ENCODE measurements at regions not wholly inside any gene's neighbourhood (a gene's known extent, or its start where the extent isn't known, plus 50 kb on each side); places are given as distances from the start of the nearest gene placed in this dataset.
A peak's percentile ranks its signal among the peaks of the same experiment; 100 is the strongest.
"Not testable (repeated sequence)": the region's sequence is repeated elsewhere in the genome, so short reads cannot be mapped to it uniquely, and the experiment has no call there.

DNA sequence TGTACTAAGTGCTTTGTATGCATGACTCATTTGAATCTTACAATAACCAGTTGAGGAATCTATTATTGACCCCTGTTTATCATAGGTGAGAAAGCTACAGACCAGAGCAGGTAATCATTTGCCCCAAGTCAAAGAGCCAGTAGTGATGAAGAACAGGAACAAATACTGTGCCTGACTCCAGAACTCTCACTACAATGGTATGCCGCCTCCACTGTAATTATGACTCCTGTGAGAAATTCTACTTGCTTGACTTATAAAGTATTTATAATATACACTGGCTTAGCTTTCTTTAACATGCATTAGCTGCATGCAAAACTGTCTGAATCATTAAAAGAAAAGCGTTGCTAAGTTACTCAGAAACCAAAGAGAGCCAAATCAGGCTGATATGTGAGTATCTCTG lies 92.6 kb downstream of the ZNF281 start:
- DNase-seq (ENCODE audit: low spot score) = no peak

DNA sequence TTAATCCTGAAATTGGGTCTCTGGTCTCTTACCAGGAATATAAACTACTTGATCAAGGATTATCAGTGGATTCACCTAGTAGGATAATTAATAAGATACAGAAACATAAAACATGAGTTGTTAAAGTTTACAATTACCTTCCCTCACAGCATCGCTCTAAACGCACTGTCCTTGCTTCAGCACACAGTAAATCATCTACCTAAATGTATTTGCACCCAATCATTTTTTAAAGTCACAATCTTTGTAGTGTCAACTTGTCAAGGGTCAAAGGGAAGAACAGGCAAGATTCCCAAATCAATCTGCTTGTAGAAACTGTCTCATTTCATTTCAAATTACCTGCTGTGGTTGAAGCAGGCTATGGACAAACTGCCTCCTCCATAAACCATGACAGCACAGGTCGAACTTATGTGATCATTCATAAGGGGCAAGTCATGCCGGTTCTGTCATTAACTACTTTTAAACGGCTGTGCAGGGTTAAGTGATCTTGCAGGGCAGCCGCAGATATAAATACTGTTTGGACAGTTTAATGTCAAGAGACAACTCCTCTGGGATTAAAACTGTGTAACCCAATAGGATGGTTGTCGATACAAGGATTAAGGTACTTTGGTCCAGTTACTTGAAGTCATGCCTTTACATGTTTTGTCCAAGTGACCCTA lies 93.6 kb downstream of the ZNF281 start:
- no peak for DNase-seq (ENCODE audit: low spot score)

GRCh38 chr1:200314085-200314750 lies 95.6 kb downstream of the ZNF281 start:
- no peak for DNase-seq (ENCODE audit: low spot score)

GRCh38 chr1:200311256-200311655 lies 98.6 kb downstream of the ZNF281 start:
- no peak for DNase-seq (ENCODE audit: low spot score)

GRCh38 chr1:200310824-200311223 lies 99.0 kb downstream of the ZNF281 start:
- no peak for DNase-seq (ENCODE audit: low spot score)

GRCh38 chr1:200307755-200308066 lies 102.1 kb downstream of the ZNF281 start:
- DNase-seq (ENCODE audit: low spot score) = no peak

GRCh38 chr1:200306944-200307754 lies 102.7 kb downstream of the ZNF281 start:
- DNase-seq (ENCODE audit: low spot score) = peak; percentile 58

- no peak for DNase-seq (ENCODE audit: low spot score)
These were observed 104.0 kb downstream of the ZNF281 start for GRCh38 chr1:200305806-200306205.

DNA sequence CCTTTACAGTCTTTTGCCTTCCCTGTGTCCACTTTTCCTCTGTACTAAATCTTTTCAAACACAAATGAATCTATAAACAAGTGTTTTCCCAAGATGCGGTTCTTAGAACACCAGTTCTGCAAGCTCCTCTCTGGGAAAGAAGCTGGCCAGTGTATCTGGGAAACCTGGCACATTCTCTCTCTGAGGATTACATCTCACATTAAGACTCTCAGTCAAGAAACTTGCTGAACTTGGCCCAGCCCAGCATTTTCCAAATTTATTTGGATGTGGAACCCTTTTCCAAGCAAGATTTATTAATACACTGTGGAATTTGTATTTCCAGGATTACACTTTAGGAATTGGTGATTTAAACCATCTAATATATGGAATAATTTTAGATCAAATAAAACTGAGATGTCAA lies 105.7 kb downstream of the ZNF281 start:
- no peak for DNase-seq (ENCODE audit: low spot score)

- no peak for DNase-seq (ENCODE audit: low spot score)
These were observed 106.9 kb downstream of the ZNF281 start for GRCh38 chr1:200302921-200303290.

DNA sequence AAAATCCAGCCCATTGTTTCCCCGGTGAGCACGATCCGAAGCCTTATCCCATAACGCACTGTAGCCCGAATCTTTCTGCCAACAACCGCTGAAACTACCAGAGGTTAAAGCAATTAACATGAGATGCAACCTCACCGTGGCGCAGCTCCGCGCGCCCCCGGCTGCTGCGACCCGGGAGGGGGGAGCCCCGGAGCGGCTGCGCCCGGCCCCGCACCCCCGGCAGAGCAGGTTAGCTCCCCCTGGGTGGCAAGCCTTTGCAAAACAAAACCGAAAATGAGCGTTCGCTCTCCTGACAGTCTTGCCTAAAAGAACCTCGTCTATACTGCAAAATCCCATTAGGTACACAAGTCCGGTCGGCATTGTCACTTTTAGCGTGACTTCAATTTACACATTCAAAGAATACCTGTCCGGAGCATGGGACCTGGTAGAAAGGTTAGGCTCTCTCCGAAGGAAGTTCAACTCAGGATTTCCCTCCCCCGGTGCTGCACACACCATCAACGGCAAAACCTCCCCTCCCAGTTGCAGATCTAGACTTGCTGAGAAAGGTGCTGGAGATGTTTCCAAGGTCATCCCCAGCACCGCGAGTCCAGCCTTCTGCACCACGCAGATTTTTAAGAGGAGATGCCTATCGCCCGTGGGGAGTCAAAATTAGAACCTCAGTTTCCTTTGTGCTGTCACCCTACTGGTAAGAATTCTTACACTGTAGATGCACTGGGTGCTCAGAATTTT lies 107.5 kb downstream of the ZNF281 start:
- peak; percentile 19 for DNase-seq (ENCODE audit: low spot score)

- no peak for DNase-seq (ENCODE audit: low spot score)
These were observed 108.7 kb downstream of the ZNF281 start for GRCh38 chr1:200301152-200301551.

GRCh38 chr1:200299571-200299970 lies 110.3 kb downstream of the ZNF281 start:
- no peak for DNase-seq (ENCODE audit: low spot score)

DNA sequence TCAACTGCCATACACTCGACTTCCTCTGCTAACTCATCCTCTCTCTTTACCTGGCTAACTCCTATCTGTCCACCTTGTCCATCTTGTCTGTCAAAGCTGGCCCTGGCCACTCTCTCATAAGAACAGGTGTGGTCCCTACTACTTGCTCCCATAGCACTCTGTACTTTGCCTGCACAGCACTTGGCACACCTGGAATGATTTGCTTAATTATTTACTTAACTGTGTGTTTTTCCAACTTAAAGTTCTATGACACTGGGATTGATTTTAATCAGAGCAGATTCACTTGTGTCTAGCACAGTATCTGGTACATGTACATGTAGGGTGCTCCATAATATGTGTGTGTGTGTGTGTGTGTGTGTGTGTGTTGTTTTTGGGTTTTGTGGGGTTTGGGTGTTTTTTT lies 111.6 kb downstream of the ZNF281 start:
- DNase-seq (ENCODE audit: low spot score) = no peak

DNA sequence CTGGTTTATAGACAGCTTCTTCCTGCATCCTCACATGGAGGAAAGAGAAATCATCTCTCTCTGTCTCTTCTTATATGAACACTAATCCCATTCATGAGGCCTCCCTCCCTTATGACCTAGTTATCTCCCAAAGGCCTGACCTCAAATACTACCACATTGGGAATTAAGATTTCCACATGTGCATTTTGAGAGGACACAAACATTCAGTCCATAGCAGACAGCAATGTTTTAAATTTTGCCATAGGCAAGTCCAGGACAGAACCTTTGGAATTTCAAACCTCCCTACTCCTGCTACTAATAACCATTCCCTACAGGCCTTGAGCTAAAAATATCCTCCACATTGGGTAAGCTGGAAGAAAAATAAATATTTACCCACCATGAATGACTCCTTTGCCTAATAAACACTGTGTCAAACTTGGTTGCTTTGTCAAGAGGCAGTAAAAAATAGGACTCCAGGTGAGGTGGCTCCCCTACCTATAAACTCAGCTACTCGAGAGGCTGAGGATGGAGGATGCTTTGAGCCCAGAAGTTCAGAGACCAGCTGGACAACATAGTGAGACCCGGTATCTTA lies 113.7 kb downstream of the ZNF281 start:
- no peak for DNase-seq (ENCODE audit: low spot score)

DNA sequence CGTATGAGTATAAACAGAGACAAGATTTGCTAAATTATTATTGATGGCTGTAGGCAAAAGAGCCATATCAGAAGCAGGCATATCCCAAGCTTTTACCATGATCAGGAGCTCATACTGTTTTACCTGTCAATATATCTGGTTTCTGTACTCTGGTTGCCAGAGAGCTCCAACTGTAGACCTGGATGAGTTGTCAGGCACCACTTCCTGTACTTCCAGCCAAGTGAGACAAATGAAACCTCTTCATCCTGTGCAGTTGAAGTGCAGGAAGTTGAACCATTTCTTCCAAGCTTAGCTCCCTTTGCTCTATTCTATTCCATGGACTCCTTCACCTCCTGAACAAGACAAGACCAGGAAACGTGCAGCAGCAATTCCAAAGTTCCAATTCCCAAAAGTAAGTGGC lies 115.6 kb downstream of the ZNF281 start:
- DNase-seq (ENCODE audit: low spot score) = no peak

DNA sequence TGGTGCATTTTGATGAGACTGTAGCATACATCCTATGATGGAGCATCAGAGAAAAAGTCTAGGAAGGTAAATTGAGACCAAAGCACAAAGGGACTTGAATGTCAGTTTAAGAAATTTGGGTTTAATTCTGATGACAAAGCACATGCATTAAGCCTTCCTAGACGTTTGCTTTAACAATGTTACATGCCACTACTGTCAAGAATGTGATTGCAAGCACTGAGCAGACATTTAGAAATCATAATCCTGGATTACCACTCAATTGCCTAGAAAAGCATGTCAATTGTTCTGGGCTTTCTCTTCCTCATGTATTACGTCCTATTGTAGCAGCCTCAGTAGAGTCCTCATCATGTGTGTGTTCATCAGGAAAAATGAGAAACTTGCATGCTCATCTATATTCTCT lies 117.1 kb downstream of the ZNF281 start:
- DNase-seq (ENCODE audit: low spot score) = no peak

DNA sequence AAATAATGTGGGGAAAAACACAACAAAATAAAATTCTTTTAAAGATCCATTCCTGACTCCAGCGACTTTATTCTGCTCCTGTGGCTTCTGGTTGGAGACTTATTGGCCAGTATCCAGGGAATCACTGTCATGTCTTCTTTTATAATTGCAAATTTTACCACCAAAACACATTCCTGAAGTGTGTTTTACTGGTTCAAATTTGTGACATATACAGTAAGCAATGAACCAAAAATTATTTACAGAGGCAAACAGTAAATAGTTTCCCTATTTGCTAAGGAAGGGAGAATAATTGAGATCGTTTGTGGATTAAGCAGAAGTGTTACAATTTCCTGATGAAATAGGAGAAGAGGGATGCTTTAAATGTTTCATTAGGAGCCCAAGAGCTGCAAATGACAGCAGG lies 118.7 kb downstream of the ZNF281 start:
- DNase-seq (ENCODE audit: low spot score) = no peak

- peak; percentile 8 for DNase-seq (ENCODE audit: low spot score)
These were observed 119.7 kb downstream of the ZNF281 start for GRCh38 chr1:200290010-200290685.

GRCh38 chr1:200288226-200288625 lies 121.6 kb downstream of the ZNF281 start:
- DNase-seq (ENCODE audit: low spot score) = no peak

- DNase-seq (ENCODE audit: low spot score) = not testable (repeated sequence)
These were observed 125.6 kb downstream of the ZNF281 start for GRCh38 chr1:200284236-200284635.

Measured in SW480 (cell line).